ENCODE measurements at regions not wholly inside any gene's neighbourhood (a gene's known extent, or its start where the extent isn't known, plus 50 kb on each side); places are given as distances from the start of the nearest gene placed in this dataset.

GRCh38 chr3:164468055-164468454, 610.2 kb downstream of the SI start:
- Histone ChIP-seq H3K9me3 (ENCODE audit: control insufficient read depth, low read length) (peaks cover 38% of the 10 kb centered on the region), H3K9ac (ENCODE audit: extremely low read depth, low read length, poor library complexity, severe bottlenecking) (no peak overlapping the region), H3K4me3 (ENCODE audit: low read length) (no peak overlapping the region), H3K27me3 (ENCODE audit: control insufficient read depth, insufficient read depth, low read length, poor library complexity, severe bottlenecking) (no peaks in the 10 kb centered on the region), H3K27ac (ENCODE audit: low read depth, low read length) (no peak overlapping the region), H3K36me3 (ENCODE audit: control insufficient read depth, insufficient read depth, low read length) (no peaks in the 10 kb centered on the region), H3K4me1 (ENCODE audit: control insufficient read depth, insufficient read depth, low read length) (peaks cover 3% of the 10 kb centered on the region)
- Mint-ChIP-seq H3K9me3 (peaks cover 40% of the 10 kb centered on the region), H3K27me3 (ENCODE audit: insufficient read depth) (no peaks in the 10 kb centered on the region), H3K36me3 (ENCODE audit: low read depth) (peaks cover 7% of the 10 kb centered on the region), H3K27ac (no peak overlapping the region), H3K4me1 (no peaks in the 10 kb centered on the region), H3K4me3 (no peak overlapping the region)
- TF ChIP-seq, protein P1, sequence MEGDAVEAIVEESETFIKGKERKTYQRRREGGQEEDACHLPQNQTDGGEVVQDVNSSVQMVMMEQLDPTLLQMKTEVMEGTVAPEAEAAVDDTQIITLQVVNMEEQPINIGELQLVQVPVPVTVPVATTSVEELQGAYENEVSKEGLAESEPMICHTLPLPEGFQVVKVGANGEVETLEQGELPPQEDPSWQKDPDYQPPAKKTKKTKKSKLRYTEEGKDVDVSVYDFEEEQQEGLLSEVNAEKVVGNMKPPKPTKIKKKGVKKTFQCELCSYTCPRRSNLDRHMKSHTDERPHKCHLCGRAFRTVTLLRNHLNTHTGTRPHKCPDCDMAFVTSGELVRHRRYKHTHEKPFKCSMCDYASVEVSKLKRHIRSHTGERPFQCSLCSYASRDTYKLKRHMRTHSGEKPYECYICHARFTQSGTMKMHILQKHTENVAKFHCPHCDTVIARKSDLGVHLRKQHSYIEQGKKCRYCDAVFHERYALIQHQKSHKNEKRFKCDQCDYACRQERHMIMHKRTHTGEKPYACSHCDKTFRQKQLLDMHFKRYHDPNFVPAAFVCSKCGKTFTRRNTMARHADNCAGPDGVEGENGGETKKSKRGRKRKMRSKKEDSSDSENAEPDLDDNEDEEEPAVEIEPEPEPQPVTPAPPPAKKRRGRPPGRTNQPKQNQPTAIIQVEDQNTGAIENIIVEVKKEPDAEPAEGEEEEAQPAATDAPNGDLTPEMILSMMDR (conservative IDR thresholded peaks at IDR 0.05), result no peak
- DNase-seq, result no peak
- 93 to 99% methylated on average over 5 of the region's 6 CpGs for WGBS, 2 experiments (ENCODE audit: insufficient coverage in 1 of 2, insufficient read length in 1 of 2)

GRCh38 chr3:164467007-164467406, 611.3 kb downstream of the SI start:
- Histone ChIP-seq H3K4me3 (ENCODE audit: low read length) (no peak overlapping the region), H3K4me1 (ENCODE audit: control insufficient read depth, insufficient read depth, low read length) (peaks cover 3% of the 10 kb centered on the region), H3K27me3 (ENCODE audit: control insufficient read depth, insufficient read depth, low read length, poor library complexity, severe bottlenecking) (no peaks in the 10 kb centered on the region), H3K9me3 (ENCODE audit: control insufficient read depth, low read length) (peaks cover 38% of the 10 kb centered on the region), H3K27ac (ENCODE audit: low read depth, low read length) (no peak overlapping the region), H3K36me3 (ENCODE audit: control insufficient read depth, insufficient read depth, low read length) (no peaks in the 10 kb centered on the region), H3K9ac (ENCODE audit: extremely low read depth, low read length, poor library complexity, severe bottlenecking) (no peak overlapping the region)
- peaks cover 7% of the 10 kb centered on the region for H3K36me3 Mint-ChIP-seq (ENCODE audit: low read depth)
- TF ChIP-seq, protein P1 (conservative IDR thresholded peaks at IDR 0.05), result no peak
- H3K4me1 Mint-ChIP-seq, result peaks cover 3% of the 10 kb centered on the region
- no peak overlapping the region for H3K4me3 Mint-ChIP-seq
- H3K27me3 Mint-ChIP-seq (ENCODE audit: insufficient read depth), result no peaks in the 10 kb centered on the region
- peaks cover 37% of the 10 kb centered on the region for H3K9me3 Mint-ChIP-seq
- no peak for DNase-seq
- WGBS, 2 experiments (ENCODE audit: insufficient coverage in 1 of 2, insufficient read length in 1 of 2), result 95 to 100% methylated on average over 1 of the region's 1 CpG
- no peak overlapping the region for H3K27ac Mint-ChIP-seq

DNA sequence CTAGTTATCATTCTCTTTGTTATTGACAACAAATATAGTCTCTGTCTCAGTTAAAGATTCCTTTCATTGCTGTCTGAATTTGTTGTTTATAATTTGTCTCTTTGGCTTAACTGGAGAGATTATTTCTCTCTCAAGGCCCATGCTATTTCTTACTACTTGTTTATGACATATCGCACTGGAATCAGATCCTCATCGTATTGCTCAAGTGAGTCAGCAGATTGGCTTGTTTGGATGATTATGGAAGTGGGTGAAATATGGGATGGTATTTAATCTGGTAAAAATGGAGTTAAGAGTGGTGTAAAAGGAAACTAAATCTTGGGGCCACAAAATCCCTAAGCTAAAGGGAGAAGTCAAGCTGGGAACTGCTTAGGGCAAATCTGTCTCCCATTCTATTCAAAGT, 613.1 kb downstream of the SI start:
- 98% methylated on average over 2 of the region's 2 CpGs; no CpG with 5 or more reads in 1 of the 2 experiments for WGBS, 2 experiments (ENCODE audit: insufficient coverage in 1 of 2, insufficient read length in 1 of 2)
- H3K9me3 ChIP-seq (ENCODE audit: control insufficient read depth, low read length), result peaks cover 38% of the 10 kb centered on the region
- H3K4me1 ChIP-seq (ENCODE audit: control insufficient read depth, insufficient read depth, low read length), result peaks cover 3% of the 10 kb centered on the region
- H3K27ac ChIP-seq (ENCODE audit: low read depth, low read length), result no peak overlapping the region
- no peak overlapping the region for H3K4me3 ChIP-seq (ENCODE audit: low read length)
- Mint-ChIP-seq H3K4me3 (no peak overlapping the region), H3K27ac (no peak overlapping the region), H3K36me3 (ENCODE audit: low read depth) (peaks cover 7% of the 10 kb centered on the region), H3K4me1 (peaks cover 8% of the 10 kb centered on the region), H3K27me3 (ENCODE audit: insufficient read depth) (no peaks in the 10 kb centered on the region), H3K9me3 (peaks cover 37% of the 10 kb centered on the region)
- H3K27me3 ChIP-seq (ENCODE audit: control insufficient read depth, insufficient read depth, low read length, poor library complexity, severe bottlenecking), result no peaks in the 10 kb centered on the region
- no peak for DNase-seq
- H3K9ac ChIP-seq (ENCODE audit: extremely low read depth, low read length, poor library complexity, severe bottlenecking), result no peak overlapping the region
- H3K36me3 ChIP-seq (ENCODE audit: control insufficient read depth, insufficient read depth, low read length), result no peaks in the 10 kb centered on the region
- TF ChIP-seq, protein P1 (conservative IDR thresholded peaks at IDR 0.05), result no peak
